ENCODE measurements at regions not wholly inside any gene's neighbourhood (a gene's known extent, or its start where the extent isn't known, plus 50 kb on each side); places are given as distances from the start of the nearest gene placed in this dataset.

DNA sequence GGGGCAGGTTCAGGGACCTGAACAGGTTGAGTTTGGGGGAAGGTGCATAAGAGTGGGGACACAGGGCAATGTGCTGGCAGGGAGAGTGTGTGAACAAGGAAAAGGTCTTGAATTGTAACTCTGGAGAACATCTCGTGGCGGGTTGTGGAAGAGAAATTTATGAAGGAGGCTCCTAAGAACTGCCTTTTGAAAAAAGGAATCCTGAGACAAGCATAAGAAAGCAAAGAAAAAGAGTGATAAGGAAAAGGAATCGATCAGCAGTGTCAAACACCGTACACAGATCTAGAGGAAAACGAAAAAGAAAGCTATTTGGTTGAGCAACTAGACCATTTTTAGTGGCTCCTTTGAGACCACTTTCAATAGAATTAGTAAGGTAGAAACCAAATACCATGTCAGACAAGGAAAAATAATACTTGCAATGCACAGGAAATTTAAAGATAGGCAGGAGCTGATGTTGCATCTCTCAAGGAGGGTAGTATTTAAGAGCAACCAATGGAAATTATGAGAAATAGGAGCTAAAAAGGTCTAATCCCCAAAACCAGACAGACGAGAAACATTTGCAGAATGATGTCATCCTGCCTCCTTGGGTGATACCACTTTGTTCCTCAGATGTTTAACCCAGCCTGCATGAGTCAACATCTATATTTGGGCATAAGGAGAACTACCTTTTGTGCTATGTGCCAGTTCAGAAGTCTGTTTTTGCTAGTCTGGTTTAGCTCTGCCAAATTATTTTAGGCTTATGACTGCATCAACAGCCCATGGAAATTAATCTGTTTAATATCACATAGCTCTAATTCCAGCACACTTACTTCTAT lies 64.5 kb upstream of the STK38L start:
- DNase-seq (ENCODE audit: low read depth) = peak; percentile 89
- no peak for TF ChIP-seq CTCF (IDR thresholded peaks at IDR 0.05; ENCODE audit: low read depth, low read length, missing control alignments)
- H3K4me3 ChIP-seq (ENCODE audit: low read depth, low read length) = peak overlapping the region; percentile 39

- DNase-seq (ENCODE audit: low read depth) = no peak
- TF ChIP-seq CTCF (IDR thresholded peaks at IDR 0.05; ENCODE audit: low read depth, low read length, missing control alignments) = no peak
- no peak overlapping the region for H3K4me3 ChIP-seq (ENCODE audit: low read depth, low read length)
Measured at GRCh38 chr12:27180906-27181505, 63.1 kb upstream of the STK38L start.

- DNase-seq (ENCODE audit: low read depth) = no peak
- no peak overlapping the region for H3K4me3 ChIP-seq (ENCODE audit: low read depth, low read length)
- TF ChIP-seq CTCF (IDR thresholded peaks at IDR 0.05; ENCODE audit: low read depth, low read length, missing control alignments) = no peak
Measured at GRCh38 chr12:27183342-27183741, 60.7 kb upstream of the STK38L start.

GRCh38 chr12:27185234-27186021 lies 58.7 kb upstream of the STK38L start:
- peak; percentile 78 for DNase-seq (ENCODE audit: low read depth)
- no peak overlapping the region for H3K4me3 ChIP-seq (ENCODE audit: low read depth, low read length)
- TF ChIP-seq CTCF (IDR thresholded peaks at IDR 0.05; ENCODE audit: low read depth, low read length, missing control alignments) = no peak

DNA sequence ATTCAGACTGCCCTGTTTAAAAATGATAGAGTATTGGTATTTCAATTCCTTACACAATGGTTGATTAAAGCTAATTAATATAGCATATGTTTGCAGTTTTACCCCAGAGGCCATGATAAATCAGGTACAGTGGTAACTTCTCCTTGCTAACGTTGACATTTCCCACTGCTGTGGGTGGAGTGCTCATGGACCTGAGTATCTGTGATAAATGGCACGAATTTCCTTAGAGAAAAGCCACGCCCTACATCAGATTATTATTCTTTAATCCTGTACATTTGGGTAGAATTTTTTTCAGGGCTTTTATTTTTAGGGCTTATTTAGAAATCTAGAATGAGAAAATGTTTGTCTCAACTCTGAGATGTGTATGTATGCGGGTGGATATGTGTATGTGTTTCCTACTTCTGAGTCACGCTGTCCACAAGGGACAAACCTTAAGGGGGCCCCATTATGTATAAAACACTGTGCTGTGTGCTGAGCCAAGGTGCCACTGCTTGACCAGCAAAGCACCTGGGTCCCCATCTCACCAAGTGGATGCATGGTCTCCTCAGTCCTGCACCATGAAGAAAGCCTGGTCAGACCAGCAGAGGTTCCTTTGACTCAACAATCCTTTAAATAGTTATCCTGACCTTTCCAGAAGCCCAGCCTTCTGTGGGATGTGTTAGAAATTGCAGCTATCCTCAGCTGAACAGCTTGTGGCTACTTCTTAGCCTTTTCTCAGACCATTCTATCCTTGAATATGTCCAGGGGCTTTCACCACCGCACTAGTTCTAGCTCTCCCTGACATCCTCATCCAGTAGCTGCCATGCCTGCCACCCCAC lies 57.9 kb upstream of the STK38L start:
- no peak overlapping the region for H3K4me3 ChIP-seq (ENCODE audit: low read depth, low read length)

More for the DNA sequence above, 57.9 kb upstream of the STK38L start:
- TF ChIP-seq CTCF (IDR thresholded peaks at IDR 0.05; ENCODE audit: low read depth, low read length, missing control alignments) = no peak
- no peak for DNase-seq (ENCODE audit: low read depth)
